ENCODE measurements at regions not wholly inside any gene's neighbourhood (a gene's known extent, or its start where the extent isn't known, plus 50 kb on each side); places are given as distances from the start of the nearest gene placed in this dataset.

DNA sequence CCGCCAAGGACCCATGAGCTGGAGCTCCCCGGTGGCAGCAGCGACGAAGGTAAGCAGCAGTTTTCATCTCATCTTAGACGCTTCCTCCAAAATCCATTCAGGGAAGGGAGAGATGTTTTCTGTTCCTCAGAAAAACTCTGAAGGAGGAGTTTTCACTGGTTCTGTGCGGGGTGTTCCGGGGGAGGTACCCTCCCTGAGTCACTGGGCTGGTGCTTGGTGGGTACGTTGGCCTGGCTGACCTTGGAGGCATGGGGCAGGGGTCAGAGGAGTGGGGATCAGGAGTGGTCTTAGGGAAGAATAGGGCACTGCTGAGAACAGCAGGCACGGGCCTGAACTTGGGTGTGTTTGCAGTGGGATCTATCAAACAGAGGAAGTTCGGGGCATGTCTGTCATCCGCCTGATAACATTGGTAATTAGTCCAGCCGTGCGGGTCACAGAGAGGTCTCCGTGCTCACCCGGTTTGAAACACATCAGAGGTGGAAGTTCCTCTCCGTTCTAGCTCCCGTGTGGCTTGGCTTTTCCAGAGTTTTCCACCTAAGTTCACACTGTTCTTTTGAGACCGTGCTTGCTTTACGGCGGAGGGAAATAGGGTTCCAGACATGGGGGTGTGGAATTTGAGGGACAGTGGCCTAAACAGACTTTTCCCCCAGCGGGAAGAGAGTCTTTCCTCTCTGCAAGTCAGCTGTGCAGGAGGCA, 59.6 kb upstream of the CIBAR2 start:
- peaks cover 11% of the 10 kb centered on the region for H3K36me3 Mint-ChIP-seq (ENCODE audit: low read depth, unreplicated experiment)
- Histone ChIP-seq H3K27ac (ENCODE audit: low read depth, low read length) (peak overlapping the region; percentile 91), H4K20me1 (ENCODE audit: insufficient read depth, low read length) (peaks cover 27% of the 10 kb centered on the region), H3K9ac (ENCODE audit: low read length) (peak overlapping the region; percentile 77), H3K27me3 (ENCODE audit: insufficient read depth, low read length) (no peaks in the 10 kb centered on the region), H3K79me2 (ENCODE audit: insufficient read depth, low read length) (peaks cover 61% of the 10 kb centered on the region), H3K36me3 (ENCODE audit: insufficient read depth, low read length) (no peaks in the 10 kb centered on the region), H3K4me3 (ENCODE audit: insufficient read depth, low read depth, low read length) (peak overlapping the region; percentile 63), H2AFZ (ENCODE audit: low read depth, low read length) (no peak overlapping the region), H3K9me3 (ENCODE audit: insufficient read depth, low read depth, low read length) (no peaks in the 10 kb centered on the region), H3K4me1 (ENCODE audit: insufficient read depth, low read length) (peaks cover 52% of the 10 kb centered on the region), H3K4me2 (ENCODE audit: low read length) (peak overlapping the region; percentile 90)
- peak overlapping the region; percentile 85 for H3K4me3 Mint-ChIP-seq (ENCODE audit: unreplicated experiment)
- H3K27ac Mint-ChIP-seq (ENCODE audit: unreplicated experiment): peak overlapping the region; percentile 80
- H3K4me1 Mint-ChIP-seq (ENCODE audit: low read depth, unreplicated experiment): peaks cover 44% of the 10 kb centered on the region
- FAIRE-seq (no peak), DNase-seq (ENCODE audit: low read depth) (no peak)
- TF ChIP-seq, protein P1, sequence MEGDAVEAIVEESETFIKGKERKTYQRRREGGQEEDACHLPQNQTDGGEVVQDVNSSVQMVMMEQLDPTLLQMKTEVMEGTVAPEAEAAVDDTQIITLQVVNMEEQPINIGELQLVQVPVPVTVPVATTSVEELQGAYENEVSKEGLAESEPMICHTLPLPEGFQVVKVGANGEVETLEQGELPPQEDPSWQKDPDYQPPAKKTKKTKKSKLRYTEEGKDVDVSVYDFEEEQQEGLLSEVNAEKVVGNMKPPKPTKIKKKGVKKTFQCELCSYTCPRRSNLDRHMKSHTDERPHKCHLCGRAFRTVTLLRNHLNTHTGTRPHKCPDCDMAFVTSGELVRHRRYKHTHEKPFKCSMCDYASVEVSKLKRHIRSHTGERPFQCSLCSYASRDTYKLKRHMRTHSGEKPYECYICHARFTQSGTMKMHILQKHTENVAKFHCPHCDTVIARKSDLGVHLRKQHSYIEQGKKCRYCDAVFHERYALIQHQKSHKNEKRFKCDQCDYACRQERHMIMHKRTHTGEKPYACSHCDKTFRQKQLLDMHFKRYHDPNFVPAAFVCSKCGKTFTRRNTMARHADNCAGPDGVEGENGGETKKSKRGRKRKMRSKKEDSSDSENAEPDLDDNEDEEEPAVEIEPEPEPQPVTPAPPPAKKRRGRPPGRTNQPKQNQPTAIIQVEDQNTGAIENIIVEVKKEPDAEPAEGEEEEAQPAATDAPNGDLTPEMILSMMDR (IDR thresholded peaks at IDR 0.05; ENCODE audit: insufficient read depth, low read depth, low read length): no peak
- no peak for TF ChIP-seq EZH2 (IDR thresholded peaks at IDR 0.05; ENCODE audit: insufficient read depth, low read length)
- H3K27me3 Mint-ChIP-seq (ENCODE audit: low read depth, unreplicated experiment): peaks cover 2% of the 10 kb centered on the region
- no peaks in the 10 kb centered on the region for H3K9me3 Mint-ChIP-seq (ENCODE audit: unreplicated experiment)

DNA sequence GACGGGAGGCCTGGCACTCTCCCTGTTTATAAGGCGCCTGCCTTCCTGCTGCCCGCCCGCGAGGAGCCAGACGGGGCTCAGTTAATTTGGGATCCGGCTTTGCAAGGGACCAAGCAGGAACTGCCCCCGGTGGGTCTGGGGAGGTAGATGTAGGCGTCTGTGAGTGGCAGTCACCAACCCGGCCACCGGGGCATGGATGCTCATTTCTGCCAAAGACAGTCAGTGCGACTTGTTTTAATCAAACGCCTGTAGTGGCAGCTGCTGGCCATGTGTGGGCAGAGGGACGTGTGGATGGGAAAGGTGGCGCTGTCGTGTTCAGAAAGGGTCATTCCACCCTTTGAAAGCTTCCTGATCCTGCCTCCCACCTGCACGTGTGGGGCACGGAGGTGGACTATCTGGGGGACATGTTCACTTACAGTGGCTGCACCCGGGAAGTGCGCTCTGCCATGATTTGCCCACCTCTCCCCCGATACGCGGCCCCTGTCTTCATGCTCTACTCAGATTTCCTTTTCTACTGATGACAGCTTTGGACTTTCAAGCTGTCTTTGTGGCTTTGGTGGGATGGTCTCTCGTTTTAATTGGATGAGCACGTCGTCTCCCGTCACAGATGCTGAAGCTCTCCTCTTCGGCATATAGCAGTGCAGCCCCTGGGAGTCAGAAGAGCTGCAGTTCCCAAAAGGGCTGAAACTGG, 60.3 kb upstream of the CIBAR2 start:
- H2AFZ ChIP-seq (ENCODE audit: low read depth, low read length): no peak overlapping the region
- Mint-ChIP-seq H3K36me3 (ENCODE audit: low read depth, unreplicated experiment) (peaks cover 15% of the 10 kb centered on the region), H3K4me3 (ENCODE audit: unreplicated experiment) (peak overlapping the region; percentile 85), H3K27ac (ENCODE audit: unreplicated experiment) (peak overlapping the region; percentile 75), H3K9me3 (ENCODE audit: unreplicated experiment) (no peaks in the 10 kb centered on the region), H3K27me3 (ENCODE audit: low read depth, unreplicated experiment) (peaks cover 2% of the 10 kb centered on the region), H3K4me1 (ENCODE audit: low read depth, unreplicated experiment) (peaks cover 39% of the 10 kb centered on the region)
- H3K4me3 ChIP-seq (ENCODE audit: insufficient read depth, low read depth, low read length): peak overlapping the region; percentile 63
- peak overlapping the region; percentile 90 for H3K4me2 ChIP-seq (ENCODE audit: low read length)
- no peak for DNase-seq (ENCODE audit: low read depth)
- H3K9me3 ChIP-seq (ENCODE audit: insufficient read depth, low read depth, low read length): no peaks in the 10 kb centered on the region
- FAIRE-seq: no peak
- H3K4me1 ChIP-seq (ENCODE audit: insufficient read depth, low read length): peaks cover 52% of the 10 kb centered on the region
- H3K36me3 ChIP-seq (ENCODE audit: insufficient read depth, low read length): no peaks in the 10 kb centered on the region
- peaks cover 33% of the 10 kb centered on the region for H4K20me1 ChIP-seq (ENCODE audit: insufficient read depth, low read length)
- no peaks in the 10 kb centered on the region for H3K27me3 ChIP-seq (ENCODE audit: insufficient read depth, low read length)
- H3K9ac ChIP-seq (ENCODE audit: low read length): peak overlapping the region; percentile 77
- TF ChIP-seq, protein P1 (IDR thresholded peaks at IDR 0.05; ENCODE audit: insufficient read depth, low read depth, low read length): no peak
- no peak for TF ChIP-seq EZH2 (IDR thresholded peaks at IDR 0.05; ENCODE audit: insufficient read depth, low read length)
- H3K27ac ChIP-seq (ENCODE audit: low read depth, low read length): peak overlapping the region; percentile 91
- H3K79me2 ChIP-seq (ENCODE audit: insufficient read depth, low read length): peaks cover 67% of the 10 kb centered on the region
